ENCODE measurements at regions not wholly inside any gene's neighbourhood (a gene's known extent, or its start where the extent isn't known, plus 50 kb on each side); places are given as distances from the start of the nearest gene placed in this dataset.

GRCh38 chr17:55898195-55898594 is 147.3 kb downstream of the PCTP start:
- TF ChIP-seq CTCF (IDR thresholded peaks at IDR 0.05) (no peak), POLR2AphosphoS5 (IDR thresholded peaks at IDR 0.05) (no peak), POLR2A (IDR thresholded peaks at IDR 0.05) (no peak)
